ENCODE measurements at regions not wholly inside any gene's neighbourhood (a gene's known extent, or its start where the extent isn't known, plus 50 kb on each side); places are given as distances from the start of the nearest gene placed in this dataset.

GRCh38 chr4:66640233-66640990 lies 904.9 kb downstream of the CENPC start:
- TF ChIP-seq CTCF (conservative IDR thresholded peaks at IDR 0.05), result no peak

GRCh38 chr4:66639361-66639760 lies 905.9 kb downstream of the CENPC start:
- TF ChIP-seq CTCF (conservative IDR thresholded peaks at IDR 0.05), result no peak
- 0 out of 2 replicates have a peak overlapping the region, but pooled peaks have one; percentile 0 for H3K27ac ChIP-seq

More at GRCh38 chr4:66640233-66640990, 904.9 kb downstream of the CENPC start:
- no peak overlapping the region for H3K27ac ChIP-seq

- no peak overlapping the region for H3K27ac ChIP-seq
- TF ChIP-seq CTCF (conservative IDR thresholded peaks at IDR 0.05), result no peak
These were observed 909.0 kb downstream of the CENPC start for GRCh38 chr4:66636349-66636748.

GRCh38 chr4:66633477-66633876 lies 911.8 kb downstream of the CENPC start:
- TF ChIP-seq CTCF (conservative IDR thresholded peaks at IDR 0.05), result no peak
- H3K27ac ChIP-seq, result no peak overlapping the region

GRCh38 chr4:66629927-66630326 lies 915.4 kb downstream of the CENPC start:
- TF ChIP-seq CTCF (conservative IDR thresholded peaks at IDR 0.05), result no peak
- H3K27ac ChIP-seq, result no peak overlapping the region

- H3K27ac ChIP-seq, result no peak overlapping the region
- no peak for TF ChIP-seq CTCF (conservative IDR thresholded peaks at IDR 0.05)
These were observed 917.2 kb downstream of the CENPC start for GRCh38 chr4:66628146-66628545.

GRCh38 chr4:66625480-66625879 lies 919.8 kb downstream of the CENPC start:
- H3K27ac ChIP-seq, result no peak overlapping the region
- TF ChIP-seq CTCF (conservative IDR thresholded peaks at IDR 0.05), result no peak
